ENCODE measurements at regions not wholly inside any gene's neighbourhood (a gene's known extent, or its start where the extent isn't known, plus 50 kb on each side); places are given as distances from the start of the nearest gene placed in this dataset.

DNA sequence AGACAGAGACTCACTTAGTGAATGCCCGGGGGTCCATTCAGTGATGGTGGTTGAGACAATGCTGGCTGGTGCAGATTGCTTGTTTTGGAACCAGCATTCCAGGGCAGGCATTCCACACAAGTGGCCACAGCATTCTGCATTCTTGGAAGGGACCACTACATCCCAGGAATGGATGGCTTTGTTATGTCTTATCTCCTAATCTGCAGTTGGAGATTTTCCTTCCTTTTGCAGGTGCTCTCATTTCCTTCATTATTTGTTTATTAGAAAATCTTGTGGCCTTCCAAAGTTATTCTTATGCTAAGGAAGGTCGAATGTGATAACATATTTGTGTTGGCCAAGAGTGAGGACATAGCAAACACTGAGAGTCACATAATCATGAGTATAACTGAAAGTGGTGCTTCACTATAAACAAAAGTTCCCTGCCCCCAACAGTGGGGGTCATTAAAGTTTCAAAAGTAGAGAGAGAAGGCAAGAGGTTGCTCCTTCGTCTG lies 66.0 kb downstream of the BMP4 start:
- ChIA-PET POLR2A (ENCODE audit: unreplicated experiment) (no interaction called here), CTCF (no interaction called here)
- no peak for DNase-seq
- H3K9me3 ChIP-seq (ENCODE audit: low read length), result no peaks in the 10 kb centered on the region
- BruUV-seq (replicated peaks), result no TSS peak
- H3K4me1 ChIP-seq (ENCODE audit: insufficient read depth, low read length), result peaks cover 9% of the 10 kb centered on the region
- H4K20me1 ChIP-seq (ENCODE audit: low read length), result no peaks in the 10 kb centered on the region
- no peak overlapping the region for H3K4me3 ChIP-seq (ENCODE audit: low read length)
- H3K27ac ChIP-seq (ENCODE audit: low read length), result no peak overlapping the region
- intact Hi-C loops (cut with micrococcal nuclease), result no loop called here
- H3K79me2 ChIP-seq (ENCODE audit: low read length), result no peaks in the 10 kb centered on the region
- ATAC-seq, result no peak
- TF ChIP-seq EZH2 (IDR thresholded peaks at IDR 0.05; ENCODE audit: low read length, unreplicated experiment), result no peak
- TF ChIP-seq, protein P1, sequence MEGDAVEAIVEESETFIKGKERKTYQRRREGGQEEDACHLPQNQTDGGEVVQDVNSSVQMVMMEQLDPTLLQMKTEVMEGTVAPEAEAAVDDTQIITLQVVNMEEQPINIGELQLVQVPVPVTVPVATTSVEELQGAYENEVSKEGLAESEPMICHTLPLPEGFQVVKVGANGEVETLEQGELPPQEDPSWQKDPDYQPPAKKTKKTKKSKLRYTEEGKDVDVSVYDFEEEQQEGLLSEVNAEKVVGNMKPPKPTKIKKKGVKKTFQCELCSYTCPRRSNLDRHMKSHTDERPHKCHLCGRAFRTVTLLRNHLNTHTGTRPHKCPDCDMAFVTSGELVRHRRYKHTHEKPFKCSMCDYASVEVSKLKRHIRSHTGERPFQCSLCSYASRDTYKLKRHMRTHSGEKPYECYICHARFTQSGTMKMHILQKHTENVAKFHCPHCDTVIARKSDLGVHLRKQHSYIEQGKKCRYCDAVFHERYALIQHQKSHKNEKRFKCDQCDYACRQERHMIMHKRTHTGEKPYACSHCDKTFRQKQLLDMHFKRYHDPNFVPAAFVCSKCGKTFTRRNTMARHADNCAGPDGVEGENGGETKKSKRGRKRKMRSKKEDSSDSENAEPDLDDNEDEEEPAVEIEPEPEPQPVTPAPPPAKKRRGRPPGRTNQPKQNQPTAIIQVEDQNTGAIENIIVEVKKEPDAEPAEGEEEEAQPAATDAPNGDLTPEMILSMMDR (conservative IDR thresholded peaks at IDR 0.05; ENCODE audit: low read depth, low read length), result no peak
- no peak for TF ChIP-seq EZH2phosphoT487 (IDR thresholded peaks at IDR 0.05; ENCODE audit: borderline replicate concordance, low read length)
- H3K9ac ChIP-seq (ENCODE audit: low read length), result no peak overlapping the region
- no peaks in the 10 kb centered on the region for H3K36me3 ChIP-seq (ENCODE audit: low read depth, low read length)
- H3K27me3 ChIP-seq (ENCODE audit: low read length), result no peaks in the 10 kb centered on the region
- H2AFZ ChIP-seq (ENCODE audit: low read length), result no peak overlapping the region
- no peaks in the 10 kb centered on the region for H3F3A ChIP-seq (ENCODE audit: low read length, unreplicated experiment)
- no peaks in the 10 kb centered on the region for H3K9me2 ChIP-seq (replicated peaks; ENCODE audit: low read length)
- no peak overlapping the region for H3K4me2 ChIP-seq (ENCODE audit: low read length)

DNA sequence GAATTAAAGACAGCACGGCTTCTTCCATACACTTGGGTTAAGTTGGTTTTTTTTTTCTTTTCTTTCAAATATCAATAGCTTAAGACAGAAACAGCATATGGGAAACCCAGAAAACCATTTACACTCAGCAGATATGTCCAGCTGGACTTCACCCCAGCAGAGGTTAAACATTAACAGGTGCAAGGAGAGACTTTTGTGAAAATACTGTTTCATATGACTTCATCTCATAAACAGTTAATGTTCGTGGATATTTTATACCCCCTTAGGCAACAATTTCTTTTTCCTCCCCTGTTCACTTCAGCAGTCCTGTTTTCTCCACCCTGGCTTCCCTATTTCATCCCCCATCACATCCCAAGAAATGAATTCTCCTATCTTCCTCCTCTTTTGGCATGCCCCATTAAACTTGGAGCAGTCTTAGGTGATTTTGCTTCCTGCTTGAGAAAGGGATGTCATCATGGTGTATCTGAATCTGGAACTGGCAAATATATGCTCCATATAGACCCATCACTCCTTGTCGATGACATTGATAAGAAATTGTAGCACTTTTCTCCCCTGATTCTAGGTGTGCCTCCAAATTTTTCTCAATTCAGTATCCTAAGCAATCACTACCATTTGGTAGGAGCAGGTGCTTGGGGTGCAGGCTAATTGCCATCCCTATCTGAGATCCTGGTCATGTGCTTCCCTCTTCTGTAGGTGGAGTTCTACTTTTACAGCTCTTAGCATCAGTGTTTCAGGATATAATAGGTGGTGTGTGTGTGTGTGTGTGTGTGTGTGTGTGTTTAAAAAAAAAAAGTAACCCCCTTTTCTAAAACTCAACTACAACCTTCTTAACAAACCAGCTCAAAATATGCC lies 67.9 kb downstream of the BMP4 start:
- BruUV-seq (replicated peaks), result no TSS peak
- Histone ChIP-seq H3K27ac (ENCODE audit: low read length) (no peak overlapping the region), H3K36me3 (ENCODE audit: low read depth, low read length) (no peaks in the 10 kb centered on the region), H3K27me3 (ENCODE audit: low read length) (no peaks in the 10 kb centered on the region), H3K4me2 (ENCODE audit: low read length) (no peak overlapping the region), H3K4me1 (ENCODE audit: insufficient read depth, low read length) (no peaks in the 10 kb centered on the region), H3K9ac (ENCODE audit: low read length) (no peak overlapping the region), H3K79me2 (ENCODE audit: low read length) (no peaks in the 10 kb centered on the region), H2AFZ (ENCODE audit: low read length) (no peak overlapping the region), H3F3A (ENCODE audit: low read length, unreplicated experiment) (no peaks in the 10 kb centered on the region), H3K4me3 (ENCODE audit: low read length) (no peak overlapping the region), H3K9me2 (replicated peaks; ENCODE audit: low read length) (no peaks in the 10 kb centered on the region), H3K9me3 (ENCODE audit: low read length) (no peaks in the 10 kb centered on the region), H4K20me1 (ENCODE audit: low read length) (no peaks in the 10 kb centered on the region)
- ChIA-PET CTCF (no interaction called here), POLR2A (ENCODE audit: unreplicated experiment) (no interaction called here)
- TF ChIP-seq EZH2phosphoT487 (IDR thresholded peaks at IDR 0.05; ENCODE audit: borderline replicate concordance, low read length), result no peak
- TF ChIP-seq EZH2 (IDR thresholded peaks at IDR 0.05; ENCODE audit: low read length, unreplicated experiment), result no peak
- TF ChIP-seq, protein P1 (conservative IDR thresholded peaks at IDR 0.05; ENCODE audit: low read depth, low read length), result no peak
- DNase-seq (no peak), ATAC-seq (no peak)
- intact Hi-C loops (cut with micrococcal nuclease), result no loop called here

DNA sequence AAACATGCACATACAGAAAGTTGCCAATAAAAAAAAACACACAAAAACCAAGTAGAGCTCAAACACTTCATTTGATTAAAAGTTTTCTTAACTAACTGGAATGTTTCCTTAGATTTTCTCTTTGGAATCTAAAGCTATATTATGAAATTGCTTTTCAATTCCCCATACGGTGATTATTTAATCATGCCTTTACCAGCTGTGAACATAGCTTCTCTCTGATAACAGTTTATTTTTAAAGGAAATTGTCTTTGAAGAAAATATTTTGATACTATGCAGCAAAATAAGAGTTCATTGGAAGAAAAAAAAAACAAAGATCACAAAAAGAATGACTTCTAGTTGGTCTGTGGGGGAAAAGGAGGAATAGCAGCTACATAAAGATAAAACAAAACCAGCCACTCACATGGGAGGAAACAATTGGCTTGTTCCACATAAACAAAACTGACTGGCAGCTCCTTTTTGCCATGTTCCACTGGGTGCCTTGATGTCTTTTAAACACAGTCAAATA lies 71.4 kb downstream of the BMP4 start:
- no peak overlapping the region for H3K4me3 ChIP-seq (ENCODE audit: low read length)
- ChIA-PET CTCF (interaction anchor here (0.6 kb wide), 1 partner anchor 62 kb away, joined by 6 read pairs; no protein-coding TSS in a partner anchor), POLR2A (ENCODE audit: unreplicated experiment) (interaction anchor here (0.7 kb wide), 1 partner anchor 51 kb away, joined by 5 read pairs; no protein-coding TSS in a partner anchor)
- no peaks in the 10 kb centered on the region for H3K4me1 ChIP-seq (ENCODE audit: insufficient read depth, low read length)
- H3K9ac ChIP-seq (ENCODE audit: low read length), result no peak overlapping the region
- BruUV-seq (replicated peaks), result no TSS peak
- H3K9me2 ChIP-seq (replicated peaks; ENCODE audit: low read length), result no peaks in the 10 kb centered on the region
- no peaks in the 10 kb centered on the region for H4K20me1 ChIP-seq (ENCODE audit: low read length)
- no peak overlapping the region for H3K27ac ChIP-seq (ENCODE audit: low read length)
- no peaks in the 10 kb centered on the region for H3K79me2 ChIP-seq (ENCODE audit: low read length)
- no peaks in the 10 kb centered on the region for H3K27me3 ChIP-seq (ENCODE audit: low read length)
- ATAC-seq, result no peak
- H3F3A ChIP-seq (ENCODE audit: low read length, unreplicated experiment), result no peaks in the 10 kb centered on the region
- no peaks in the 10 kb centered on the region for H3K36me3 ChIP-seq (ENCODE audit: low read depth, low read length)
- intact Hi-C loops (cut with micrococcal nuclease), result no loop called here
- H2AFZ ChIP-seq (ENCODE audit: low read length), result 0 out of 2 replicates have a peak overlapping the region, but pooled peaks have one; percentile 11
- no peaks in the 10 kb centered on the region for H3K9me3 ChIP-seq (ENCODE audit: low read length)
- TF ChIP-seq, protein P1 (conservative IDR thresholded peaks at IDR 0.05; ENCODE audit: low read depth, low read length), result no peak
- TF ChIP-seq EZH2 (IDR thresholded peaks at IDR 0.05; ENCODE audit: low read length, unreplicated experiment) (no peak), EZH2phosphoT487 (IDR thresholded peaks at IDR 0.05; ENCODE audit: borderline replicate concordance, low read length) (no peak)
- DNase-seq, result no peak
- H3K4me2 ChIP-seq (ENCODE audit: low read length), result no peak overlapping the region

Measured in PC-3 (cell line).